Trophoblast cell (in vitro differentiated cells and primary cell): ENCODE measurements at regions not wholly inside any gene's neighbourhood (a gene's known extent, or its start where the extent isn't known, plus 50 kb on each side); places are given as distances from the start of the nearest gene placed in this dataset.

Experiments used
- DNase-seq, 2 donors: peaks; one replicate each; pipeline ENCODE4 v3.0.0-alpha.2; 2016
- H2AFZ ChIP-seq: 2 replicates; pipeline ENCODE4 v1.6.1; 2013; ENCODE audit warnings: low read length, moderate library complexity, mild to moderate bottlenecking; ENCODE audit not compliant: insufficient read depth, poor library complexity
- H2AK5ac ChIP-seq: 2 replicates; pipeline ENCODE4 v1.6.1; 2013; ENCODE audit warnings: mild to moderate bottlenecking, low read length
- H2BK120ac ChIP-seq: 2 replicates; pipeline ENCODE4 v1.6.1; 2013; ENCODE audit warnings: low read length, mild to moderate bottlenecking, moderate library complexity; ENCODE audit not compliant: insufficient read depth, poor library complexity
- H2BK12ac ChIP-seq: 2 replicates; pipeline ENCODE4 v1.6.1; 2013; ENCODE audit warnings: mild to moderate bottlenecking, low read length, moderate library complexity
- H2BK5ac ChIP-seq: 2 replicates; pipeline ENCODE4 v1.6.1; 2013; ENCODE audit warnings: low read length, low read depth, moderate library complexity, mild to moderate bottlenecking; ENCODE audit not compliant: poor library complexity
- H3K14ac ChIP-seq: 2 replicates; pipeline ENCODE4 v1.6.1; 2013; ENCODE audit warnings: mild to moderate bottlenecking, low read length
- H3K18ac ChIP-seq: 2 replicates; pipeline ENCODE4 v1.6.1; 2013; ENCODE audit warnings: mild to moderate bottlenecking, low read length
- H3K23ac ChIP-seq: 2 replicates; pipeline ENCODE4 v1.6.1; 2013; ENCODE audit warnings: low read length
- H3K27ac ChIP-seq: 2 replicates; pipeline ENCODE4 v1.5.1; 2013; ENCODE audit warnings: low read depth, mild to moderate bottlenecking, inconsistent platforms, low read length, moderate library complexity
- H3K27me3 ChIP-seq: 2 replicates; pipeline ENCODE4 v1.6.1; 2013; ENCODE audit warnings: inconsistent platforms, mild to moderate bottlenecking, low read length, moderate library complexity; ENCODE audit not compliant: insufficient read depth
- H3K36me3 ChIP-seq, 2 experiments: 1 replicate in 1 of 2; 2 replicates in 1 of 2; pipeline ENCODE4 v1.6.1; 2013; ENCODE audit warnings: low read length in 2 of 2, mild to moderate bottlenecking in 2 of 2, moderate library complexity in 1 of 2; ENCODE audit not compliant: insufficient read depth in 2 of 2, control insufficient read depth in 1 of 2
- H3K4ac ChIP-seq: 2 replicates; pipeline ENCODE4 v1.6.1; 2013; ENCODE audit warnings: low read depth, mild to moderate bottlenecking, low read length, moderate library complexity
- H3K4me1 ChIP-seq, 2 experiments: 1 replicate in 1 of 2; 2 replicates in 1 of 2; pipeline ENCODE4 v1.6.1; 2013; ENCODE audit warnings: low read length in 2 of 2, mild to moderate bottlenecking in 2 of 2, moderate library complexity in 1 of 2; ENCODE audit not compliant: insufficient read depth in 2 of 2, control insufficient read depth in 1 of 2
- H3K4me2 ChIP-seq: 2 replicates; pipeline ENCODE4 v1.6.1; 2013; ENCODE audit warnings: inconsistent platforms, mild to moderate bottlenecking, low read length, moderate library complexity
- H3K4me3 ChIP-seq: 2 replicates; pipeline ENCODE4 v1.5.1; 2013; ENCODE audit warnings: mild to moderate bottlenecking, low read depth, low read length, inconsistent platforms
- H3K79me1 ChIP-seq: one replicate; pipeline ENCODE4 v1.6.1; 2013; ENCODE audit warnings: low read length
- H3K79me2 ChIP-seq: 2 replicates; pipeline ENCODE4 v1.6.1; 2013; ENCODE audit warnings: low read length, mild to moderate bottlenecking; ENCODE audit not compliant: control insufficient read depth, insufficient read depth, poor library complexity
- H3K9ac ChIP-seq: 2 replicates; pipeline ENCODE4 v1.6.1; 2013; ENCODE audit warnings: mild to moderate bottlenecking, low read length
- H3K9me3 ChIP-seq: 2 replicates; pipeline ENCODE4 v1.6.1; 2013; ENCODE audit warnings: low read depth, mild to moderate bottlenecking, control low read depth, inconsistent platforms, low read length; ENCODE audit not compliant: insufficient read depth
- H4K12ac ChIP-seq: 2 replicates; pipeline ENCODE4 v1.6.1; 2013; ENCODE audit warnings: low read depth, mild to moderate bottlenecking, low read length, moderate library complexity
- H4K8ac ChIP-seq: 2 replicates; pipeline ENCODE4 v1.6.1; 2013; ENCODE audit warnings: low read depth, mild to moderate bottlenecking, low read length, moderate library complexity
- H4K91ac ChIP-seq: one replicate; pipeline ENCODE4 v1.6.1; 2013; ENCODE audit warnings: low read depth, mild to moderate bottlenecking, low read length, moderate library complexity
- WGBS: extraction: QIAGEN DNeasy Blood & Tissue Kit; methylation state at CpG from one replicate; pipeline ENCODE4 v1.1.7; 2013; ENCODE audit warnings: missing lambda C conversion rate; ENCODE audit not compliant: insufficient read length, insufficient coverage; ENCODE audit errors: extremely low coverage; 5-methylcytosine and 5-hydroxymethylcytosine counted together

GRCh38 chr5:24904981-24905517 lies 260.3 kb upstream of the CDH10 start:
- H2AFZ ChIP-seq: no peak overlapping the region
- no peak overlapping the region for H2AK5ac ChIP-seq
- H3K4me1 ChIP-seq: no peaks in the 10 kb centered on the region

GRCh38 chr5:24899180-24899579 lies 254.4 kb upstream of the CDH10 start:
- H3K27me3 ChIP-seq: no peaks in the 10 kb centered on the region
- no peak overlapping the region for H3K4ac ChIP-seq
- H3K79me1 ChIP-seq: no peaks in the 10 kb centered on the region
- H4K91ac ChIP-seq: no peak overlapping the region
- H4K8ac ChIP-seq: no peak overlapping the region
- no peak overlapping the region for H2AFZ ChIP-seq
- WGBS: no CpG with 5 or more reads among the region's 2 CpGs
- H3K4me1 ChIP-seq: no peaks in the 10 kb centered on the region
- no peak overlapping the region for H4K12ac ChIP-seq
- no peak overlapping the region for H2BK120ac ChIP-seq
- H3K18ac ChIP-seq: no peak overlapping the region
- no peaks in the 10 kb centered on the region for H3K9me3 ChIP-seq
- no peak overlapping the region for H2AK5ac ChIP-seq
- DNase-seq: no peak
- no peak overlapping the region for H3K23ac ChIP-seq
- no peaks in the 10 kb centered on the region for H3K36me3 ChIP-seq
- no peak overlapping the region for H3K4me2 ChIP-seq
- no peaks in the 10 kb centered on the region for H3K79me2 ChIP-seq
- no peak overlapping the region for H3K27ac ChIP-seq
- no peak overlapping the region for H2BK5ac ChIP-seq
- H3K14ac ChIP-seq: no peak overlapping the region
- no peak overlapping the region for H3K4me3 ChIP-seq
- H3K9ac ChIP-seq: no peak overlapping the region
- H2BK12ac ChIP-seq: no peak overlapping the region

More at GRCh38 chr5:24904981-24905517, 260.3 kb upstream of the CDH10 start:
- DNase-seq: peak; percentile 32 to 89
- no peak overlapping the region for H2BK12ac ChIP-seq
- no peak overlapping the region for H3K18ac ChIP-seq
- no peaks in the 10 kb centered on the region for H3K27me3 ChIP-seq
- H3K14ac ChIP-seq: no peak overlapping the region
- no peak overlapping the region for H3K9ac ChIP-seq
- no peak overlapping the region for H3K23ac ChIP-seq
- H3K36me3 ChIP-seq: no peaks in the 10 kb centered on the region
- H3K79me1 ChIP-seq: no peaks in the 10 kb centered on the region
- no peaks in the 10 kb centered on the region for H3K79me2 ChIP-seq
- H3K4me3 ChIP-seq: no peak overlapping the region
- H4K12ac ChIP-seq: no peak overlapping the region
- H3K4ac ChIP-seq: no peak overlapping the region
- H2BK5ac ChIP-seq: no peak overlapping the region
- no peak overlapping the region for H3K27ac ChIP-seq
- no peaks in the 10 kb centered on the region for H3K9me3 ChIP-seq
- H3K4me2 ChIP-seq: no peak overlapping the region
- no peak overlapping the region for H4K91ac ChIP-seq
- WGBS: no CpG with 5 or more reads among the region's 2 CpGs
- no peak overlapping the region for H4K8ac ChIP-seq
- H2BK120ac ChIP-seq: no peak overlapping the region

DNA sequence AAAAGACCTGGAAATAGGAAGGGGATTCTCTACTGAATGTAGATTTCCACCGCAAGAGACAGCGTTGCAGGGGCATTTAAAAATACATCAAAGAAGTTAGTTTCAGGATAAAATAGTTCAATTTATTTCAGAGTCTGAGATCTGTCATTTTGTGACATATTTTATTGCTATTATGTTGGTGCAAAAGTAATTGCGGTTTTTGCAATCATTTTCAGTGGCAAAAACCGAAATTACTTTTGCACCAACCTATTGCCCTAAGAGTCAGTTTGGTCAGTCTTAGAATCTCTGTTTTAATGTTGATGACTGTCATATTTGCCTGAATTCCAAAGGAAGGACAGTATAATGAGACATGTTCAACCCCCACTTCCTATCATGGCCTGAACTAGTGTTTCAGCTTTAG lies 219.5 kb upstream of the CDH10 start:
- WGBS: no CpG with 5 or more reads among the region's 4 CpGs

GRCh38 chr5:24862117-24862516 lies 217.3 kb upstream of the CDH10 start:
- H2AFZ ChIP-seq: no peak overlapping the region

More for the DNA sequence above, 219.5 kb upstream of the CDH10 start:
- Histone ChIP-seq H3K27me3 (no peaks in the 10 kb centered on the region), H3K18ac (no peak overlapping the region), H3K23ac (no peak overlapping the region), H3K4me2 (no peak overlapping the region), H3K9me3 (no peaks in the 10 kb centered on the region), H4K91ac (no peak overlapping the region), H4K8ac (no peak overlapping the region), H2BK120ac (no peak overlapping the region), H3K79me2 (no peaks in the 10 kb centered on the region), H4K12ac (no peak overlapping the region), H3K79me1 (no peaks in the 10 kb centered on the region), H2AK5ac (no peak overlapping the region), H2BK5ac (no peak overlapping the region), H3K36me3 (no peaks in the 10 kb centered on the region), H2BK12ac (no peak overlapping the region), H3K4ac (no peak overlapping the region), H3K9ac (no peak overlapping the region), H2AFZ (no peak overlapping the region), H3K4me1 (no peaks in the 10 kb centered on the region), H3K27ac (no peak overlapping the region), H3K4me3 (no peak overlapping the region), H3K14ac (no peak overlapping the region)
- no peak for DNase-seq

More at GRCh38 chr5:24862117-24862516, 217.3 kb upstream of the CDH10 start:
- H2AK5ac ChIP-seq: no peak overlapping the region
- H3K79me2 ChIP-seq: no peaks in the 10 kb centered on the region
- no peaks in the 10 kb centered on the region for H3K79me1 ChIP-seq
- no peak overlapping the region for H3K4me2 ChIP-seq
- no peak overlapping the region for H3K4me3 ChIP-seq
- H3K27me3 ChIP-seq: no peaks in the 10 kb centered on the region
- DNase-seq: no peak
- H4K12ac ChIP-seq: no peak overlapping the region
- H3K18ac ChIP-seq: no peak overlapping the region
- no CpG with 5 or more reads among the region's 3 CpGs for WGBS
- no peak overlapping the region for H3K4ac ChIP-seq
- H3K36me3 ChIP-seq: no peaks in the 10 kb centered on the region
- no peak overlapping the region for H4K91ac ChIP-seq
- H3K4me1 ChIP-seq: no peaks in the 10 kb centered on the region
- H3K9me3 ChIP-seq: no peaks in the 10 kb centered on the region
- no peak overlapping the region for H3K14ac ChIP-seq
- H2BK12ac ChIP-seq: no peak overlapping the region
- H4K8ac ChIP-seq: no peak overlapping the region
- H2BK5ac ChIP-seq: no peak overlapping the region
- H3K9ac ChIP-seq: no peak overlapping the region
- H3K27ac ChIP-seq: no peak overlapping the region
- no peak overlapping the region for H2BK120ac ChIP-seq
- H3K23ac ChIP-seq: no peak overlapping the region
